ENCODE measurements at regions not wholly inside any gene's neighbourhood (a gene's known extent, or its start where the extent isn't known, plus 50 kb on each side); places are given as distances from the start of the nearest gene placed in this dataset.
"Not testable (repeated sequence)": the region's sequence is repeated elsewhere in the genome, so short reads cannot be mapped to it uniquely, and the experiment has no call there.

- DNase-seq, result no peak
These were observed 127.1 kb upstream of the GLRA1 start for GRCh38 chr5:152051499-152052454.

GRCh38 chr5:152046361-152046760 is 121.7 kb upstream of the GLRA1 start:
- DNase-seq, result no peak

- DNase-seq, result not testable (repeated sequence)
These were observed 114.2 kb upstream of the GLRA1 start for GRCh38 chr5:152038856-152039255.

- not testable (repeated sequence) for DNase-seq
These were observed 101.8 kb upstream of the GLRA1 start for GRCh38 chr5:152026328-152027024.

- DNase-seq, result no peak
These were observed 91.8 kb upstream of the GLRA1 start for GRCh38 chr5:152016421-152016820.

- DNase-seq, result no peak
These were observed 83.1 kb upstream of the GLRA1 start for GRCh38 chr5:152007653-152008335.

GRCh38 chr5:152004095-152004494 is 79.4 kb upstream of the GLRA1 start:
- DNase-seq, result no peak
